Cardiac fibroblast (primary cell): ENCODE measurements at regions not wholly inside any gene's neighbourhood (a gene's known extent, or its start where the extent isn't known, plus 50 kb on each side); places are given as distances from the start of the nearest gene placed in this dataset.
"Not testable (repeated sequence)": the region's sequence is repeated elsewhere in the genome, so short reads cannot be mapped to it uniquely, and the experiment has no call there.

ENCODE experiments used
- DNase-seq, 2 donors: peaks; one replicate each; pipeline versions ENCODE4 v3.0.0 to v3.0.0-alpha.2; 2010; ENCODE audit warnings: low read depth in 2 of 2
- H3K4me3 ChIP-seq, 2 donors: replicated peaks in 1 of 2; 1 replicate in 1 of 2; 2 replicates in 1 of 2; pipeline ENCODE4 v1.5.1; 2011; ENCODE audit warnings: low read depth in 2 of 2, low read length in 2 of 2, mild to moderate bottlenecking in 2 of 2, moderate library complexity in 1 of 2
- CTCF ChIP-seq: IDR thresholded peaks from one replicate; pipeline ENCODE4 v1.5.1; 2011; ENCODE audit warnings: low read depth, mild to moderate bottlenecking, low read length, inconsistent platforms

- H3K4me3 ChIP-seq = no peak overlapping the region
- DNase-seq = no peak
- no peak for TF ChIP-seq CTCF
Observed at GRCh38 chr5:113713051-113713450, 199.6 kb downstream of the YTHDC2 start.

GRCh38 chr5:113715921-113716320 lies 202.4 kb downstream of the YTHDC2 start:
- H3K4me3 ChIP-seq, DNase-seq: not testable (repeated sequence)

- no peak for TF ChIP-seq CTCF
- no peak overlapping the region for H3K4me3 ChIP-seq
- no peak for DNase-seq
Observed at GRCh38 chr5:113719549-113719948, 206.1 kb downstream of the YTHDC2 start.

- DNase-seq = no peak
- TF ChIP-seq CTCF = no peak
- H3K4me3 ChIP-seq = no peak overlapping the region
Observed at GRCh38 chr5:113721171-113721570, 207.7 kb downstream of the YTHDC2 start.

GRCh38 chr5:113723021-113723420 lies 209.5 kb downstream of the YTHDC2 start:
- DNase-seq = no peak
- no peak overlapping the region for H3K4me3 ChIP-seq
- no peak for TF ChIP-seq CTCF

GRCh38 chr5:113735751-113736150 lies 222.3 kb downstream of the YTHDC2 start:
- H3K4me3 ChIP-seq = no peak overlapping the region
- TF ChIP-seq CTCF = no peak
- DNase-seq = no peak

- H3K4me3 ChIP-seq = no peak overlapping the region
- no peak for DNase-seq
- no peak for TF ChIP-seq CTCF
Observed at GRCh38 chr5:113742176-113742575, 228.7 kb downstream of the YTHDC2 start.
